Type B pancreatic cell (in vitro differentiated cells): ENCODE measurements at regions not wholly inside any gene's neighbourhood (a gene's known extent, or its start where the extent isn't known, plus 50 kb on each side); places are given as distances from the start of the nearest gene placed in this dataset.

Source experiments
- DNase-seq: peaks from one replicate; pipeline ENCODE4 v3.0.0; 2021; ENCODE audit warnings: mixed read lengths; ENCODE audit not compliant: unreplicated experiment; ENCODE audit errors: extremely low spot score
- H3K27ac Mint-ChIP-seq: 2 replicates; pipeline ENCODE4 v1.8.0; 2021; ENCODE audit warnings: mild to moderate bottlenecking, mixed read lengths
- H3K27me3 Mint-ChIP-seq: 2 replicates; pipeline ENCODE4 v1.8.0; 2021; ENCODE audit warnings: mixed read lengths
- H3K36me3 Mint-ChIP-seq: 2 replicates; pipeline ENCODE4 v1.8.0; 2021; ENCODE audit warnings: mixed read lengths
- H3K4me1 Mint-ChIP-seq: one replicate; pipeline ENCODE4 v1.8.0; 2021; ENCODE audit warnings: mixed read lengths; ENCODE audit not compliant: unreplicated experiment
- H3K4me3 Mint-ChIP-seq: 2 replicates; pipeline ENCODE4 v1.8.0; 2021; ENCODE audit warnings: mild to moderate bottlenecking, mixed read lengths
- H3K9me3 Mint-ChIP-seq: 2 replicates; pipeline ENCODE4 v1.8.0; 2021; ENCODE audit warnings: mixed read lengths
- CTCF ChIP-seq: fragments of 200-600 bp; sonication (generic); conservative IDR thresholded peaks from 2 replicates; pipeline ENCODE4 v1.5.0; 2021; ENCODE audit warnings: antibody characterized with exemption, mild to moderate bottlenecking

GRCh38 chr10:130687566-130687965 is 551.4 kb downstream of the GLRX3 start:
- no peak for TF ChIP-seq CTCF
- Mint-ChIP-seq H3K27me3 (peaks cover 7% of the 10 kb centered on the region), H3K4me1 (no peaks in the 10 kb centered on the region), H3K36me3 (no peaks in the 10 kb centered on the region), H3K4me3 (no peak overlapping the region), H3K27ac (no peak overlapping the region), H3K9me3 (peaks cover 5% of the 10 kb centered on the region)
- no peak for DNase-seq

GRCh38 chr10:130689743-130690626 is 553.8 kb downstream of the GLRX3 start:
- no peak overlapping the region for H3K27ac Mint-ChIP-seq
- H3K9me3 Mint-ChIP-seq, result no peaks in the 10 kb centered on the region
- DNase-seq, result no peak
- no peaks in the 10 kb centered on the region for H3K36me3 Mint-ChIP-seq
- no peak overlapping the region for H3K4me3 Mint-ChIP-seq
- no peaks in the 10 kb centered on the region for H3K4me1 Mint-ChIP-seq
- no peak for TF ChIP-seq CTCF
- peaks cover 7% of the 10 kb centered on the region for H3K27me3 Mint-ChIP-seq

GRCh38 chr10:130691776-130692175 is 555.6 kb downstream of the GLRX3 start:
- Mint-ChIP-seq H3K9me3 (no peaks in the 10 kb centered on the region), H3K27me3 (peaks cover 4% of the 10 kb centered on the region), H3K27ac (no peak overlapping the region), H3K36me3 (no peaks in the 10 kb centered on the region), H3K4me3 (no peak overlapping the region), H3K4me1 (peaks cover 8% of the 10 kb centered on the region)
- no peak for DNase-seq
- TF ChIP-seq CTCF, result no peak

- no peak for TF ChIP-seq CTCF
- Mint-ChIP-seq H3K27me3 (peaks cover 12% of the 10 kb centered on the region), H3K36me3 (no peaks in the 10 kb centered on the region), H3K27ac (peak overlapping the region; percentile 46), H3K4me3 (peak overlapping the region; percentile 36), H3K9me3 (no peaks in the 10 kb centered on the region), H3K4me1 (peaks cover 8% of the 10 kb centered on the region)
- DNase-seq, result no peak
These were observed 560.7 kb downstream of the GLRX3 start for GRCh38 chr10:130696870-130697269.

- Mint-ChIP-seq H3K4me3 (no peak overlapping the region), H3K27ac (no peak overlapping the region), H3K36me3 (no peaks in the 10 kb centered on the region), H3K4me1 (no peaks in the 10 kb centered on the region), H3K27me3 (peaks cover 5% of the 10 kb centered on the region), H3K9me3 (no peaks in the 10 kb centered on the region)
- no peak for DNase-seq
- no peak for TF ChIP-seq CTCF
These were observed 571.3 kb downstream of the GLRX3 start for GRCh38 chr10:130707389-130707979.
